Fibroblast of pulmonary artery (primary cell): ENCODE measurements at regions not wholly inside any gene's neighbourhood (a gene's known extent, or its start where the extent isn't known, plus 50 kb on each side); places are given as distances from the start of the nearest gene placed in this dataset.

Experiments
- DNase-seq: peaks from one replicate; pipeline ENCODE4 v3.0.0-alpha.2; 2010; ENCODE audit warnings: low read depth
- H3K4me3 ChIP-seq: replicated peaks from 2 replicates; pipeline ENCODE4 v1.5.1; 2011; ENCODE audit warnings: low read depth, mild to moderate bottlenecking, control low read depth, low read length, moderate library complexity
- CTCF ChIP-seq: IDR thresholded peaks from 2 replicates; pipeline ENCODE4 v1.5.1; 2011; ENCODE audit warnings: mild to moderate bottlenecking, control low read depth, low read length, inconsistent platforms; ENCODE audit errors: missing control alignments

DNA sequence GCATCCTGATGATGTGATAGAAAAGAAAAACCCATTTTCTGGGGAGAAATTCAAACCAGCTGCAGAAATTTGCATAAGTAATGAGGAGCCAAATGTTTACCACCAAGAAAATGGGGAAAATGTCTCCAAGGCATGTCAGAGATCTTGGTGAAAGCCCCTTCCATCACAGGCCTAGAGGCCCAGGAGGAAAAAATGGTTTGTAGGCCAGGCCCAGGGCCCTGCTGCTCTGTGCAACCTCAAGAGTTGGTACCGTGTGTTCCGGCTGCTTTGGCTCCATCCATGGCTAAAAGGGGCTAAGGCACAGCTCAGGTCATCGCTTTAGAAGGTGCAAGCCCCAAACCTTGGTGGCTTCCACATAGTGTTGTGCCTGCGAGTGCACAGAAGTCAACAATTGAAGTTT is 543.1 kb downstream of the ZNF608 start:
- H3K4me3 ChIP-seq = no peak overlapping the region
- DNase-seq = no peak
- no peak for TF ChIP-seq CTCF

GRCh38 chr5:124200381-124200780 is 546.1 kb downstream of the ZNF608 start:
- no peak overlapping the region for H3K4me3 ChIP-seq
- TF ChIP-seq CTCF = no peak
- DNase-seq = no peak

DNA sequence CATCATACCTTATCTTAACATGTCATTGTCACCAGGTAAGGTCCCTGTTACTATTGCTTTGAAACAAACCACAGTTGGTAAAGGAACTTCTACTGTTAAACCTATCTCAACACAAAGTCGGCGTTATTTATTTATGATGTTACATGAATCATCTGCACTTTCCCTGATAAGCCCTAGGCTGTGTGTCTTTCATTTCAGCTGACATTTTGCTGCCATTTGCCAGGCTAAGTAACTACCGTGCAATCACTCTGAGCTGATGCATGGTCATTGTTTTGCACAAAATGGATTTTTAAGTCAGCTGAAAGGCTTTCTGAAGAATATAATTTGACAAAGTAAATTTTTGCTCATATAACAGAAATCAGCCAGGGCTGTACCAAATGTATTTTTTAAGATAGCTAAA is 546.5 kb downstream of the ZNF608 start:
- no peak for TF ChIP-seq CTCF
- DNase-seq = no peak
- H3K4me3 ChIP-seq = no peak overlapping the region

GRCh38 chr5:124195411-124195810 is 551.0 kb downstream of the ZNF608 start:
- no peak for DNase-seq
- no peak for TF ChIP-seq CTCF
- no peak overlapping the region for H3K4me3 ChIP-seq

- H3K4me3 ChIP-seq = no peak overlapping the region
- DNase-seq = no peak
- no peak for TF ChIP-seq CTCF
These were observed 552.2 kb downstream of the ZNF608 start for GRCh38 chr5:124194282-124194681.

GRCh38 chr5:124193371-124193789 is 553.1 kb downstream of the ZNF608 start:
- no peak overlapping the region for H3K4me3 ChIP-seq
- no peak for TF ChIP-seq CTCF
- DNase-seq = peak; percentile 70

DNA sequence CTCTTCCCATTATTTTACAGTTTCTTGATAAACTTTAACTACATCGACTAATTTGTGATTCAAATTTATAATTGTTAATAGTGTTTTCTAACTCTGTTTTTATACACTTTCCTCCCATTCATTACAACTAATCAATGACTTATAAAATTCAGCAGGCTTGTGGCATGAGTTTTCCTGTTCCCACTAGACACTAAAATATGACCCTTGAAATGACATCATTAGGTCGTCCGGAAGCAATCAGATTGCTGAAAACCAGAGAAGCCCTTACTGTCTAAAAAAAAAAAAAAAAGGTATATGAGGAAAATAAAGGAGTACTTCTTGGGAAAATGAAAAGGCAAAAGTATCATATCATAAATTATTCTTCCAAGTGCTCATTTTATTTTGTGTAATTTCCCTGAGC is 553.7 kb downstream of the ZNF608 start:
- H3K4me3 ChIP-seq = no peak overlapping the region
- no peak for DNase-seq
- TF ChIP-seq CTCF = no peak
